Stomach (tissue), 4 donors: ENCODE measurements at regions not wholly inside any gene's neighbourhood (a gene's known extent, or its start where the extent isn't known, plus 50 kb on each side); places are given as distances from the start of the nearest gene placed in this dataset.

Experiments used
- EP300 ChIP-seq: sonication (generic); formaldehyde crosslinking; IDR thresholded peaks from one replicate; pipeline ENCODE4 v1.6.1; 2017; ENCODE audit warnings: antibody characterized with exemption
- POLR2A ChIP-seq, 4 donors: fragments of 450-650 bp; IDR thresholded peaks; one replicate each; pipeline ENCODE4 v1.6.1; 2016; ENCODE audit warnings: antibody characterized with exemption in 4 of 4, control low read depth in 2 of 4, mild to moderate bottlenecking in 1 of 4, moderate library complexity in 1 of 4
- POLR2AphosphoS5 ChIP-seq, 3 donors: sonication (generic); formaldehyde crosslinking; IDR thresholded peaks; one replicate each; pipeline ENCODE4 v1.6.1; 2016; ENCODE audit warnings: antibody characterized with exemption in 3 of 3
- TF ChIP-seq, protein P1 (sequence below), 7 experiments: fragments of 450-650 bp in 4 of 7; fragments of 200-600 bp in 3 of 7; sonication (generic) in 3 of 7; IDR thresholded peaks; one replicate each; pipeline ENCODE4 v1.5.1; 2016 to 2019; ENCODE audit warnings: antibody characterized with exemption in 7 of 7, control low read depth in 2 of 7, mild to moderate bottlenecking in 1 of 7

DNA sequence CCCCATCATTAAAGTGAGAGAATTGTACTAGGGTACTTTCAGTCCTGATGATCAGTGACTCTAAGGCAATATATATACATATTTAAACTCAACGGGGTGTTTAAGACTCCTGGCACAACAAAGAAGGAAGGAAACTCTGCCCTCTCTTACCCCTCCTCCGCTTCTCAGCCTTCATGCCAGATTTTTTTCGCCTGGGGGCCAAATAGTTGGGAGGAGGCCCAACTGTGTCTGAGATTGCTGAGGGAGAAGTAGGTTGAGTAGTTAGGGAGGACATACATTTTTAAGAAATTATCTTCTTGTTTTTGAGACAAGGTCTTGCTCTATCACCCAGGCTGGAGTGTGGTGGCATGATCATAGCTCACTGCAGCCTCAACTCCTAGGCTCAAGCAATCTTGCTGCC is 127.7 kb upstream of the SHB start:
- TF ChIP-seq, protein P1, sequence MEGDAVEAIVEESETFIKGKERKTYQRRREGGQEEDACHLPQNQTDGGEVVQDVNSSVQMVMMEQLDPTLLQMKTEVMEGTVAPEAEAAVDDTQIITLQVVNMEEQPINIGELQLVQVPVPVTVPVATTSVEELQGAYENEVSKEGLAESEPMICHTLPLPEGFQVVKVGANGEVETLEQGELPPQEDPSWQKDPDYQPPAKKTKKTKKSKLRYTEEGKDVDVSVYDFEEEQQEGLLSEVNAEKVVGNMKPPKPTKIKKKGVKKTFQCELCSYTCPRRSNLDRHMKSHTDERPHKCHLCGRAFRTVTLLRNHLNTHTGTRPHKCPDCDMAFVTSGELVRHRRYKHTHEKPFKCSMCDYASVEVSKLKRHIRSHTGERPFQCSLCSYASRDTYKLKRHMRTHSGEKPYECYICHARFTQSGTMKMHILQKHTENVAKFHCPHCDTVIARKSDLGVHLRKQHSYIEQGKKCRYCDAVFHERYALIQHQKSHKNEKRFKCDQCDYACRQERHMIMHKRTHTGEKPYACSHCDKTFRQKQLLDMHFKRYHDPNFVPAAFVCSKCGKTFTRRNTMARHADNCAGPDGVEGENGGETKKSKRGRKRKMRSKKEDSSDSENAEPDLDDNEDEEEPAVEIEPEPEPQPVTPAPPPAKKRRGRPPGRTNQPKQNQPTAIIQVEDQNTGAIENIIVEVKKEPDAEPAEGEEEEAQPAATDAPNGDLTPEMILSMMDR (IDR thresholded peaks at IDR 0.05): no peak
- TF ChIP-seq EP300 (no peak), POLR2AphosphoS5 (IDR thresholded peaks at IDR 0.05) (no peak), POLR2A (IDR thresholded peaks at IDR 0.05) (no peak)
